Heart right ventricle (tissue), 16 donors: ENCODE measurements at regions not wholly inside any gene's neighbourhood (a gene's known extent, or its start where the extent isn't known, plus 50 kb on each side); places are given as distances from the start of the nearest gene placed in this dataset.

ENCODE experiments used
- ATAC-seq, 8 donors: fragments of 200-7000 bp; cut with Tn5 transposase; one replicate each; pipeline ENCODE4 v1.9.1; 2020; ENCODE audit warnings: mild to moderate bottlenecking in 8 of 8, moderate library complexity in 8 of 8, moderate number of reproducible peaks in 1 of 8
- DNase-seq, 2 donors: peaks; one replicate each; pipeline ENCODE4 v3.0.0-alpha.2; 2020
- H3K27ac ChIP-seq, 10 donors: fragments of 200-600 bp; sonication (generic) in 2 of 10; one replicate each; pipeline versions ENCODE4 v1.5.0 to v1.8.0; 2020 to 2022; ENCODE audit warnings: mild to moderate bottlenecking in 3 of 10
- H3K27me3 ChIP-seq, 7 donors: fragments of 200-600 bp; one replicate each; pipeline ENCODE4 v1.8.0; 2021 to 2022; ENCODE audit warnings: mild to moderate bottlenecking in 2 of 7
- H3K36me3 ChIP-seq, 9 donors: fragments of 200-600 bp; sonication (generic) in 1 of 9; one replicate each; pipeline versions ENCODE4 v1.5.0 to v1.8.0; 2020 to 2022; ENCODE audit warnings: mild to moderate bottlenecking in 2 of 9
- H3K4me1 ChIP-seq, 9 donors: fragments of 200-600 bp; sonication (generic) in 1 of 9; one replicate each; pipeline versions ENCODE4 v1.5.0 to v1.8.0; 2020 to 2022; ENCODE audit warnings: mild to moderate bottlenecking in 4 of 9
- H3K4me3 ChIP-seq, 10 donors: fragments of 200-600 bp; sonication (generic) in 2 of 10; one replicate each; pipeline versions ENCODE4 v1.5.0 to v1.8.0; 2020 to 2022; ENCODE audit warnings: mild to moderate bottlenecking in 7 of 10, moderate library complexity in 2 of 10
- H3K9me3 ChIP-seq, 11 donors: fragments of 200-600 bp in 10 of 11; sonication (generic) in 2 of 11; one replicate each; pipeline versions ENCODE4 v1.5.0 to v1.8.0; 2013 to 2022; ENCODE audit warnings: mild to moderate bottlenecking in 2 of 11, control low read depth in 1 of 11, moderate library complexity in 1 of 11
- CTCF ChIP-seq, 9 donors: fragments of 200-600 bp; sonication (generic) in 2 of 9; IDR thresholded peaks; one replicate each; pipeline versions ENCODE4 v1.5.0 to v1.8.0; 2021 to 2022; ENCODE audit warnings: antibody characterized with exemption in 9 of 9, mild to moderate bottlenecking in 5 of 9, moderate library complexity in 1 of 9
- WGBS, 2 donors: extraction: QIAGEN DNeasy Blood & Tissue Kit; methylation state at CpG; one replicate each; pipeline ENCODE4 v1.1.7; 2013; ENCODE audit warnings: inconsistent platforms in 1 of 2; 5-methylcytosine and 5-hydroxymethylcytosine counted together
- intact Hi-C, 10 donors: fragments of 100-400 bp; cut with DNase I; formaldehyde crosslinking; loops; one replicate each; pipeline versions ENCODE4 v1.11.1 to v1.14.2; 2022
- donor health status: Arrhythmogenic right ventricular cardiomyopathy.
- donor health status: ischemic (EF 13 %, LVEDD 7.1; RV severe dilation, severe dysfunction).
- donor health status: healthy with polysubstance abuse.
- donor health status: DM: no; HTN: yes; CAD: no.
- donor health status: DM: no; HTN: no; CAD: no.
- donor health status: ischemic (EF 25% LVEDD 6.9; RV normal size, moderate dysfunction).
- donor health status: ischemic (EF 25% LVEDD 5.7; RV mildly dilated, moderate dysfunction).
- donor health status: healthy.
- donor health status: DM: yes; HTN: yes; CAD: no.
- donor health status: Ischemic cardiomyopathy.
- donor health status: ischemic (EF 35%, LVEDD 5.7; RV mildly dilated, moderate dysfunction).
- donor health status: nonischemic (EF 11% LVEDD 7.7; RV severe dilation, severe dysfunction).
- donor health status: DM: yes; HTN: yes; CAD: no.
- donor health status: PGD.
- donor health status: ischemic (EF 29% LVEDD 5.4; RV normal size, mild dysfunction).
- donor health status: nonischemic (EF 23%, LVEDD 6.1; RV moderate dilation, normal function).

DNA sequence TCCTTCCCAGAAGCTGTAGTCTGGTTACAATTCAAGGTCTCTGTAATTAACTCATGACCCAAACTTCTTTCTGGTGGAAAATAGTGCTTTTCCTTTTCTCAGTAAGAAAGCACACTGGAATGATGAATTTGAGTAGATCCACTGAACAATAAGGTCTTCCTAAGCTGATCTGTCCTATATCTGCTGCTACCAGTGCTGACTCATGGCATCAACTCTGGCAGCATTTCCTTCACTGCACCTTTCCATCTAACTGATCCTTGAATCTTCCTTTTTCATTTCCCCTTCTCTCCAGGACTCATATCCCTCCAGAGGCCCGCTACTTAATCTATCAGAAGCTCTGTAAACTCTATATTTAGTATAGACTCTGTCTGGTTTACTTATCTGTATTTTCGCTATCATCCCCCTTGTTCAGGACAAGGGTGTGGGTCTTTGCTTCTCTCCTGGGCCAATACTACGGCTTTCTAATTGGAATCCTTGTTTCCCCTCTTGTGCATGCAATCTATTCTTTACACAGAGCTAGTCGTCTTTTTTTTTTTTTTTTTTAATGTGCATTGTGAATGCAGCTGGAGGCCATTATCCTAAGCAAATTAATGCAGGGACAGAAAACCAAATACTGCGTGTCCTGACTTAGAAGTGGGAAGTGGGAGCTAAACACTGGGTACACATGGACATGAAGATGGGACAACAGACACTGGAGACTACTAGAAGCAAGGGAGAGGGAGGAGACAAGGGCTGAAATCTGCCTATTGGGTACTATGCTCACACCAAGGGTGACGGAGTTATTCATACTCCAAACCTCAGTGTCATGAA, 192.2 kb upstream of the RPS23 start:
- H3K4me1 ChIP-seq, result peaks cover 0 to 3% (median 0%) of the 10 kb centered on the region in 9 donors
- no peak overlapping the region for H3K27ac ChIP-seq
- H3K9me3 ChIP-seq, result no peaks in the 10 kb centered on the region
- no peaks in the 10 kb centered on the region for H3K36me3 ChIP-seq
- intact Hi-C loops, result no loop called here
- 51 to 57% methylated on average over 6 of the region's 6 CpGs for WGBS, 2 donors
- ATAC-seq (no peak), DNase-seq (no peak)
- H3K4me3 ChIP-seq, result no peak overlapping the region
- no peaks in the 10 kb centered on the region for H3K27me3 ChIP-seq
- TF ChIP-seq CTCF (IDR thresholded peaks at IDR 0.05), result no peak

- WGBS, 2 donors, result 69 to 82% methylated on average over 6 of the region's 6 CpGs
- peaks cover 0 to 3% (median 0%) of the 10 kb centered on the region in 9 donors for H3K4me1 ChIP-seq
- H3K9me3 ChIP-seq, result peaks cover 0 to 17% (median 5%) of the 10 kb centered on the region in 11 donors
- DNase-seq (no peak), ATAC-seq (peak in 4 of 8 donors; percentile 46 to 70 (median 49))
- intact Hi-C loops, result loop anchor here in 1 of 10 donors (10.0 kb wide), 1 partner anchor 112 kb away; no protein-coding TSS in a partner anchor
- TF ChIP-seq CTCF (IDR thresholded peaks at IDR 0.05), result peak in 7 of 9 donors; percentile 8 to 47 (median 29)
- peak overlapping the region in 4 of 10 donors; percentile 25 to 33 (median 30) for H3K4me3 ChIP-seq
- H3K27ac ChIP-seq, result peak overlapping the region in 6 of 10 donors; percentile 45 to 72 (median 56)
- H3K27me3 ChIP-seq, result no peaks in the 10 kb centered on the region
- H3K36me3 ChIP-seq, result no peaks in the 10 kb centered on the region
These were observed 188.9 kb upstream of the RPS23 start for GRCh38 chr5:82466986-82467561.

- no peak overlapping the region for H3K4me3 ChIP-seq
- ATAC-seq, result no peak
These were observed 187.1 kb upstream of the RPS23 start for GRCh38 chr5:82465235-82465634.

More at GRCh38 chr5:82465235-82465634, 187.1 kb upstream of the RPS23 start:
- DNase-seq, result no peak
- 95 to 98% methylated on average over 3 of the region's 3 CpGs for WGBS, 2 donors
- Histone ChIP-seq H3K36me3 (no peaks in the 10 kb centered on the region), H3K27me3 (no peaks in the 10 kb centered on the region), H3K4me1 (peaks cover 0 to 3% (median 0%) of the 10 kb centered on the region in 9 donors), H3K27ac (no peak overlapping the region), H3K9me3 (peaks cover 0 to 21% (median 5%) of the 10 kb centered on the region in 11 donors)
- intact Hi-C loops, result loop anchor here in 1 of 10 donors (10.0 kb wide), 1 partner anchor 110 kb away; no protein-coding TSS in a partner anchor
- TF ChIP-seq CTCF (IDR thresholded peaks at IDR 0.05), result no peak
